GM12878 (cell line): ENCODE measurements at regions not wholly inside any gene's neighbourhood (a gene's known extent, or its start where the extent isn't known, plus 50 kb on each side); places are given as distances from the start of the nearest gene placed in this dataset.

Source experiments
- ATAC-seq: fragments of 200-7000 bp; cut with Tn5 transposase; 3 replicates; pipeline ENCODE4 v1.9.1; 2020; ENCODE audit warnings: mild to moderate bottlenecking, moderate library complexity
- BruUV-seq: library from RNA; stranded (reverse); fragments of 400-500 nt; replicated peaks from 2 replicates; lab custom pipeline; 2021; lab: Mats Ljungman, UMichigan
- CTCF ChIA-PET: fragments of 300-600 bp; sonication (Branson Sonifier 250); formaldehyde crosslinking; extraction: SDS; loops from one replicate; lab custom pipeline; 2021; ENCODE audit warnings: inconsistent platforms; lab: Yijun Ruan, JAX
- POLR2A ChIA-PET: fragments of 350-600 bp; formaldehyde crosslinking; extraction: SDS; loops from one replicate; lab custom pipeline; 2021; ENCODE audit warnings: inconsistent platforms; lab: Charles Lee
- RAD21 ChIA-PET: fragments of 300-600 bp; sonication (Branson Sonifier 250); formaldehyde crosslinking; loops from one replicate; lab custom pipeline; 2023; ENCODE audit warnings: antibody characterized with exemption; ENCODE audit not compliant: unreplicated experiment; lab: Charles Lee
- SMC1A ChIA-PET: fragments of 300-600 bp; sonication (Branson Sonifier 250); formaldehyde crosslinking; loops from one replicate; lab custom pipeline; 2023; ENCODE audit not compliant: unreplicated experiment, uncharacterized antibody; lab: Charles Lee
- DNase-seq: peaks from one replicate; pipeline ENCODE4 v3.0.0-alpha.2; 2011; ENCODE audit warnings: low read depth, low spot score
- FAIRE-seq: peaks from 3 replicates; lab custom pipeline; 2011; peaks lifted over from hg19 to GRCh38; lab: Jason Lieb, UNC
- H2AFZ ChIP-seq: 2 replicates; pipeline ENCODE4 v1.6.0; 2011; ENCODE audit warnings: low read depth, low read length, control low read depth; ENCODE audit not compliant: control insufficient read depth
- H3K27ac ChIP-seq: 2 replicates; pipeline ENCODE4 v1.5.1; 2011; ENCODE audit warnings: control low read depth; ENCODE audit not compliant: control insufficient read depth, insufficient read depth
- H3K27me3 ChIP-seq, 2 experiments: replicated peaks in 1 of 2; 2 replicates each; pipeline versions ENCODE4 v1.6.0 to v1.6.1; 2011; ENCODE audit warnings: low read length in 1 of 2; ENCODE audit not compliant: control insufficient read depth in 2 of 2, insufficient read depth in 2 of 2
- H3K36me3 ChIP-seq, 2 experiments: 2 replicates each; pipeline ENCODE4 v1.5.1; 2011; ENCODE audit warnings: low read length in 1 of 2; ENCODE audit not compliant: control insufficient read depth in 2 of 2, insufficient read depth in 2 of 2
- H3K4me1 ChIP-seq: 2 replicates; pipeline ENCODE4 v1.6.1; 2011; ENCODE audit warnings: mild to moderate bottlenecking, low read length, moderate library complexity, mixed read lengths; ENCODE audit not compliant: control insufficient read depth, insufficient read depth
- H3K4me2 ChIP-seq: 2 replicates; pipeline ENCODE4 v1.6.0; 2011; ENCODE audit warnings: control low read depth; ENCODE audit not compliant: control insufficient read depth, insufficient read depth
- H3K4me3 ChIP-seq: fragments of 200-600 bp; sonication (generic); 2 replicates; pipeline ENCODE4 v1.5.1; 2016
- H3K79me2 ChIP-seq: 2 replicates; pipeline ENCODE4 v1.6.0; 2011; ENCODE audit warnings: low read length; ENCODE audit not compliant: control insufficient read depth, insufficient read depth
- H3K9ac ChIP-seq: 2 replicates; pipeline ENCODE4 v1.8.0; 2011; ENCODE audit warnings: low read length, control low read depth, mixed read lengths; ENCODE audit not compliant: control insufficient read depth, insufficient read depth
- H3K9me3 ChIP-seq: replicated peaks from 3 replicates; pipeline ENCODE4 v1.5.1; 2011; ENCODE audit warnings: mild to moderate bottlenecking, low read length; ENCODE audit not compliant: control insufficient read depth, insufficient read depth
- H4K20me1 ChIP-seq: 2 replicates; pipeline ENCODE4 v1.6.0; 2011; ENCODE audit not compliant: control insufficient read depth, insufficient read depth
- ASH2L ChIP-seq: fragments of 300-600, 200-600 bp; sonication (generic); IDR thresholded peaks from 2 replicates; pipeline ENCODE4 v1.6.1; 2017; ENCODE audit warnings: low read depth, mild to moderate bottlenecking, borderline replicate concordance
- BCLAF1 ChIP-seq: fragments of 450-650 bp; IDR thresholded peaks from 2 replicates; pipeline ENCODE4 v1.6.1; 2017; ENCODE audit warnings: antibody characterized with exemption, mild to moderate bottlenecking, moderate library complexity
- CTCF ChIP-seq, 3 experiments: IDR thresholded peaks in 2 of 3; conservative IDR thresholded peaks in 1 of 3; 2 replicates each; pipeline ENCODE4 v1.5.1; 2011; ENCODE audit warnings: low read depth in 3 of 3, low read length in 3 of 3, mild to moderate bottlenecking in 3 of 3, control low read depth in 2 of 3, moderate library complexity in 2 of 3, inconsistent platforms in 1 of 3, mixed read lengths in 1 of 3; ENCODE audit not compliant: control insufficient read depth in 2 of 3, insufficient read depth in 1 of 3; ENCODE audit errors: extremely low read depth in 1 of 3
- E2F4 ChIP-seq: IDR thresholded peaks from 2 replicates; pipeline ENCODE4 v1.6.1; 2012; ENCODE audit warnings: low read depth, low read length, improper control_type of control experiment
- E2F8 ChIP-seq: fragments of 450-650 bp; IDR thresholded peaks from 2 replicates; pipeline ENCODE4 v1.6.1; 2018; ENCODE audit warnings: mild to moderate bottlenecking, low read depth, moderate library complexity; ENCODE audit not compliant: partially characterized antibody
- FOXK2 ChIP-seq: fragments of 450-650 bp; IDR thresholded peaks from 2 replicates; pipeline ENCODE4 v1.6.1; 2017; ENCODE audit warnings: mild to moderate bottlenecking, moderate library complexity
- HDGF ChIP-seq: fragments of 450-650 bp; IDR thresholded peaks from 2 replicates; pipeline ENCODE4 v1.6.1; 2016; ENCODE audit warnings: antibody characterized with exemption
- MEF2A ChIP-seq: IDR thresholded peaks from 2 replicates; pipeline ENCODE4 v1.6.1; 2011; ENCODE audit warnings: low read depth, mild to moderate bottlenecking, low read length, moderate library complexity; ENCODE audit not compliant: insufficient read depth
- MXI1 ChIP-seq: fragments of 150-350 bp; IDR thresholded peaks from 2 replicates; pipeline ENCODE4 v1.6.1; 2011; ENCODE audit warnings: low read depth, mild to moderate bottlenecking, inconsistent platforms, low read length, improper control_type of control experiment
- NR2F1 ChIP-seq: fragments of 450-650 bp; conservative IDR thresholded peaks from 2 replicates; pipeline ENCODE4 v1.6.1; 2017; ENCODE audit warnings: mild to moderate bottlenecking
- PKNOX1 ChIP-seq: fragments of 450-650 bp; IDR thresholded peaks from 2 replicates; pipeline ENCODE4 v1.6.1; 2016; ENCODE audit warnings: mild to moderate bottlenecking
- SPI1 ChIP-seq: IDR thresholded peaks from 2 replicates; pipeline ENCODE4 v1.6.1; 2011; ENCODE audit warnings: low read depth, mild to moderate bottlenecking, low read length, moderate library complexity, borderline replicate concordance; ENCODE audit not compliant: insufficient read depth
- TAF1 ChIP-seq: IDR thresholded peaks from 2 replicates; pipeline ENCODE4 v1.6.1; 2011; ENCODE audit warnings: mild to moderate bottlenecking, low read depth, low read length, borderline replicate concordance
- ZNF217 ChIP-seq: fragments of 450-650 bp; IDR thresholded peaks from 2 replicates; pipeline ENCODE4 v1.6.1; 2017; ENCODE audit warnings: antibody characterized with exemption, mild to moderate bottlenecking
- ZNF384 ChIP-seq: IDR thresholded peaks from 2 replicates; pipeline ENCODE4 v1.6.1; 2012; ENCODE audit warnings: low read depth, mild to moderate bottlenecking, low read length, improper control_type of control experiment, borderline replicate concordance
- WGBS: methylation state at CpG from one replicate; pipeline ENCODE4 v1.1.6; 2016; ENCODE audit warnings: low lambda C conversion rate; ENCODE audit not compliant: insufficient replicate concordance, insufficient coverage; ENCODE audit errors: missing lambda C conversion rate; 5-methylcytosine and 5-hydroxymethylcytosine counted together
- in situ Hi-C: fragments of 300-500 bp; cut with MboI; formaldehyde crosslinking; loops from 9 replicates; pipeline ENCODE4 v1.14.3; 2018; ENCODE audit warnings: mixed read lengths
- intact Hi-C: fragments of 100-400 bp; cut with micrococcal nuclease; formaldehyde crosslinking; loops from one replicate; pipeline ENCODE4 v1.14.2; 2022; ENCODE audit not compliant: unreplicated experiment

- intact Hi-C loops = no loop called here
- DNase-seq (no peak), FAIRE-seq (no peak), ATAC-seq (no peak)
- RAD21 ChIA-PET = no interaction called here
- H3K27ac ChIP-seq = no peak overlapping the region
- BruUV-seq = no TSS peak
- no peak overlapping the region for H3K4me2 ChIP-seq
- H4K20me1 ChIP-seq = no peaks in the 10 kb centered on the region
- no peak overlapping the region for H3K9ac ChIP-seq
- 22% methylated on average over 4 of the region's 4 CpGs for WGBS
- H3K79me2 ChIP-seq = no peaks in the 10 kb centered on the region
- H2AFZ ChIP-seq = no peak overlapping the region
- in situ Hi-C loops = no loop called here
- H3K9me3 ChIP-seq = peaks cover 2% of the 10 kb centered on the region; the same call in 2 of the 3 replicates
- H3K4me1 ChIP-seq = no peaks in the 10 kb centered on the region
- no peak overlapping the region for H3K4me3 ChIP-seq
- CTCF ChIA-PET = interaction anchor here (0.8 to 0.9 kb wide), 2 partner anchors 26 to 27 kb away, joined by 3 read pairs; no protein-coding TSS in a partner anchor
- H3K27me3 ChIP-seq = no peaks in the 10 kb centered on the region; a peak in 2 of 4 replicates
- POLR2A ChIA-PET = no interaction called here
- SMC1A ChIA-PET = no interaction called here
- no peaks in the 10 kb centered on the region for H3K36me3 ChIP-seq
- TF ChIP-seq PKNOX1 = no peak
- no peak for TF ChIP-seq SPI1
- TF ChIP-seq BCLAF1 = no peak
- no peak for TF ChIP-seq E2F8
- TF ChIP-seq HDGF = no peak
- TF ChIP-seq ZNF384 = no peak
- TF ChIP-seq ZNF217 = no peak
- TF ChIP-seq E2F4 = no peak
- TF ChIP-seq CTCF (IDR thresholded peaks at IDR 0.05 in 2 of 3, conservative IDR thresholded peaks at IDR 0.05 in 1 of 3; ENCODE audit: control insufficient read depth in 2 of 3, extremely low read depth in 1 of 3, insufficient read depth in 1 of 3, low read depth in 3 of 3, low read length in 3 of 3) = no peak
- no peak for TF ChIP-seq MXI1
- TF ChIP-seq ASH2L = no peak
- TF ChIP-seq TAF1 = no peak
- no peak for TF ChIP-seq NR2F1
- no peak for TF ChIP-seq MEF2A
- no peak for TF ChIP-seq FOXK2
Measured at GRCh38 chr13:48775804-48776203, 122.1 kb downstream of the CYSLTR2 start.
